ENCODE measurements at regions not wholly inside any gene's neighbourhood (a gene's known extent, or its start where the extent isn't known, plus 50 kb on each side); places are given as distances from the start of the nearest gene placed in this dataset.

- CTCF ChIA-PET: no interaction called here
- H3K27ac ChIP-seq (ENCODE audit: low read depth, low read length): no peak overlapping the region
- no peaks in the 10 kb centered on the region for H3K36me3 ChIP-seq (ENCODE audit: insufficient read depth, low read length)
- no peak overlapping the region for H3K4me3 ChIP-seq (ENCODE audit: low read length)
- no peaks in the 10 kb centered on the region for H3K4me1 ChIP-seq (ENCODE audit: insufficient read depth, low read length)
- no peaks in the 10 kb centered on the region for H3K27me3 ChIP-seq (ENCODE audit: insufficient read depth, low read length, poor library complexity, severe bottlenecking)
- H3K27ac Mint-ChIP-seq: no peak overlapping the region
- POLR2A ChIA-PET: no interaction called here
- no peaks in the 10 kb centered on the region for H3K4me1 Mint-ChIP-seq
- no peak overlapping the region for H3K4me3 Mint-ChIP-seq
- H3K27me3 Mint-ChIP-seq: no peaks in the 10 kb centered on the region
- no peaks in the 10 kb centered on the region for H3K9me3 ChIP-seq (ENCODE audit: low read length)
- H3K9me3 Mint-ChIP-seq: peaks cover 21 to 42% (median 23%) of the 10 kb centered on the region in 5 donors
- no peaks in the 10 kb centered on the region for H3K36me3 Mint-ChIP-seq
- DNase-seq: no peak
These were observed 478.7 kb upstream of the REG3G start for GRCh38 chr2:78546843-78547242.

GRCh38 chr2:78549766-78550165 lies 475.7 kb upstream of the REG3G start:
- Mint-ChIP-seq H3K27me3 (no peaks in the 10 kb centered on the region), H3K9me3 (peaks cover 19 to 32% (median 23%) of the 10 kb centered on the region in 5 donors), H3K27ac (no peak overlapping the region), H3K4me3 (no peak overlapping the region), H3K36me3 (no peaks in the 10 kb centered on the region), H3K4me1 (no peaks in the 10 kb centered on the region)
- POLR2A ChIA-PET: no interaction called here
- Histone ChIP-seq H3K36me3 (ENCODE audit: insufficient read depth, low read length) (no peaks in the 10 kb centered on the region), H3K9me3 (ENCODE audit: low read length) (no peaks in the 10 kb centered on the region), H3K27ac (ENCODE audit: low read depth, low read length) (no peak overlapping the region), H3K27me3 (ENCODE audit: insufficient read depth, low read length, poor library complexity, severe bottlenecking) (no peaks in the 10 kb centered on the region), H3K4me1 (ENCODE audit: insufficient read depth, low read length) (no peaks in the 10 kb centered on the region), H3K4me3 (ENCODE audit: low read length) (no peak overlapping the region)
- CTCF ChIA-PET: no interaction called here
- no peak for DNase-seq

GRCh38 chr2:78553866-78554647 lies 471.4 kb upstream of the REG3G start:
- Mint-ChIP-seq H3K9me3 (peaks cover 7 to 34% (median 18%) of the 10 kb centered on the region in 5 donors), H3K27me3 (no peaks in the 10 kb centered on the region), H3K4me1 (no peaks in the 10 kb centered on the region), H3K36me3 (no peaks in the 10 kb centered on the region), H3K4me3 (no peak overlapping the region), H3K27ac (no peak overlapping the region)
- no peak for DNase-seq
- Histone ChIP-seq H3K27me3 (ENCODE audit: insufficient read depth, low read length, poor library complexity, severe bottlenecking) (no peaks in the 10 kb centered on the region), H3K4me3 (ENCODE audit: low read length) (no peak overlapping the region), H3K36me3 (ENCODE audit: insufficient read depth, low read length) (no peaks in the 10 kb centered on the region), H3K4me1 (ENCODE audit: insufficient read depth, low read length) (no peaks in the 10 kb centered on the region), H3K27ac (ENCODE audit: low read depth, low read length) (no peak overlapping the region), H3K9me3 (ENCODE audit: low read length) (no peaks in the 10 kb centered on the region)
- ChIA-PET CTCF (no interaction called here), POLR2A (no interaction called here)

GRCh38 chr2:78561876-78562275 lies 463.6 kb upstream of the REG3G start:
- no peak overlapping the region for H3K4me3 ChIP-seq (ENCODE audit: low read length)
- Mint-ChIP-seq H3K4me3 (no peak overlapping the region), H3K27ac (no peak overlapping the region), H3K9me3 (peaks cover 0 to 42% (median 3%) of the 10 kb centered on the region in 5 donors), H3K4me1 (no peaks in the 10 kb centered on the region), H3K27me3 (no peaks in the 10 kb centered on the region), H3K36me3 (no peaks in the 10 kb centered on the region)
- H3K27me3 ChIP-seq (ENCODE audit: insufficient read depth, low read length, poor library complexity, severe bottlenecking): no peaks in the 10 kb centered on the region
- no peaks in the 10 kb centered on the region for H3K4me1 ChIP-seq (ENCODE audit: insufficient read depth, low read length)
- no peaks in the 10 kb centered on the region for H3K9me3 ChIP-seq (ENCODE audit: low read length)
- no peaks in the 10 kb centered on the region for H3K36me3 ChIP-seq (ENCODE audit: insufficient read depth, low read length)
- H3K27ac ChIP-seq (ENCODE audit: low read depth, low read length): no peak overlapping the region
- CTCF ChIA-PET: no interaction called here
- no peak for DNase-seq
- POLR2A ChIA-PET: no interaction called here

GRCh38 chr2:78564666-78565065 lies 460.8 kb upstream of the REG3G start:
- Mint-ChIP-seq H3K27me3 (no peaks in the 10 kb centered on the region), H3K9me3 (peaks cover 0 to 35% (median 4%) of the 10 kb centered on the region in 5 donors), H3K36me3 (no peaks in the 10 kb centered on the region), H3K4me1 (no peaks in the 10 kb centered on the region), H3K4me3 (no peak overlapping the region), H3K27ac (no peak overlapping the region)
- DNase-seq: no peak
- Histone ChIP-seq H3K27ac (ENCODE audit: low read depth, low read length) (no peak overlapping the region), H3K36me3 (ENCODE audit: insufficient read depth, low read length) (no peaks in the 10 kb centered on the region), H3K9me3 (ENCODE audit: low read length) (no peaks in the 10 kb centered on the region), H3K4me3 (ENCODE audit: low read length) (no peak overlapping the region), H3K27me3 (ENCODE audit: insufficient read depth, low read length, poor library complexity, severe bottlenecking) (no peaks in the 10 kb centered on the region), H3K4me1 (ENCODE audit: insufficient read depth, low read length) (no peaks in the 10 kb centered on the region)
- ChIA-PET CTCF (no interaction called here), POLR2A (no interaction called here)

GRCh38 chr2:78568782-78569373 lies 456.6 kb upstream of the REG3G start:
- ChIA-PET CTCF (no interaction called here), POLR2A (no interaction called here)
- Histone ChIP-seq H3K9me3 (ENCODE audit: low read length) (no peaks in the 10 kb centered on the region), H3K27ac (ENCODE audit: low read depth, low read length) (no peak overlapping the region), H3K4me3 (ENCODE audit: low read length) (no peak overlapping the region), H3K27me3 (ENCODE audit: insufficient read depth, low read length, poor library complexity, severe bottlenecking) (no peaks in the 10 kb centered on the region), H3K36me3 (ENCODE audit: insufficient read depth, low read length) (no peaks in the 10 kb centered on the region), H3K4me1 (ENCODE audit: insufficient read depth, low read length) (no peaks in the 10 kb centered on the region)
- no peak for DNase-seq
- Mint-ChIP-seq H3K4me3 (no peak overlapping the region), H3K27me3 (no peaks in the 10 kb centered on the region), H3K36me3 (peaks cover 0 to 2% (median 0%) of the 10 kb centered on the region in 3 donors), H3K4me1 (no peaks in the 10 kb centered on the region), H3K27ac (no peak overlapping the region), H3K9me3 (peaks cover 5 to 39% (median 13%) of the 10 kb centered on the region in 5 donors)

- Histone ChIP-seq H3K4me3 (ENCODE audit: low read length) (no peak overlapping the region), H3K9me3 (ENCODE audit: low read length) (no peaks in the 10 kb centered on the region), H3K4me1 (ENCODE audit: insufficient read depth, low read length) (no peaks in the 10 kb centered on the region), H3K27me3 (ENCODE audit: insufficient read depth, low read length, poor library complexity, severe bottlenecking) (no peaks in the 10 kb centered on the region), H3K36me3 (ENCODE audit: insufficient read depth, low read length) (no peaks in the 10 kb centered on the region), H3K27ac (ENCODE audit: low read depth, low read length) (no peak overlapping the region)
- CTCF ChIA-PET: no interaction called here
- H3K4me3 Mint-ChIP-seq: no peak overlapping the region
- H3K27ac Mint-ChIP-seq: no peak overlapping the region
- peaks cover 4 to 26% (median 9%) of the 10 kb centered on the region in 5 donors for H3K9me3 Mint-ChIP-seq
- DNase-seq: no peak
- H3K4me1 Mint-ChIP-seq: no peaks in the 10 kb centered on the region
- POLR2A ChIA-PET: no interaction called here
- H3K27me3 Mint-ChIP-seq: no peaks in the 10 kb centered on the region
- H3K36me3 Mint-ChIP-seq: no peaks in the 10 kb centered on the region
These were observed 449.1 kb upstream of the REG3G start for GRCh38 chr2:78576409-78576808.

GRCh38 chr2:78585871-78586270 lies 439.6 kb upstream of the REG3G start:
- Histone ChIP-seq H3K4me3 (ENCODE audit: low read length) (no peak overlapping the region), H3K27ac (ENCODE audit: low read depth, low read length) (no peak overlapping the region), H3K36me3 (ENCODE audit: insufficient read depth, low read length) (no peaks in the 10 kb centered on the region), H3K27me3 (ENCODE audit: insufficient read depth, low read length, poor library complexity, severe bottlenecking) (no peaks in the 10 kb centered on the region), H3K9me3 (ENCODE audit: low read length) (no peaks in the 10 kb centered on the region), H3K4me1 (ENCODE audit: insufficient read depth, low read length) (no peaks in the 10 kb centered on the region)
- ChIA-PET POLR2A (no interaction called here), CTCF (no interaction called here)
- Mint-ChIP-seq H3K4me3 (no peak overlapping the region), H3K4me1 (no peaks in the 10 kb centered on the region), H3K9me3 (peaks cover 4 to 39% (median 20%) of the 10 kb centered on the region in 5 donors), H3K27ac (no peak overlapping the region), H3K27me3 (no peaks in the 10 kb centered on the region), H3K36me3 (no peaks in the 10 kb centered on the region)
- no peak for DNase-seq
